ENCODE measurements at regions not wholly inside any gene's neighbourhood (a gene's known extent, or its start where the extent isn't known, plus 50 kb on each side); places are given as distances from the start of the nearest gene placed in this dataset.
"Not testable (repeated sequence)": the region's sequence is repeated elsewhere in the genome, so short reads cannot be mapped to it uniquely, and the experiment has no call there.

DNA sequence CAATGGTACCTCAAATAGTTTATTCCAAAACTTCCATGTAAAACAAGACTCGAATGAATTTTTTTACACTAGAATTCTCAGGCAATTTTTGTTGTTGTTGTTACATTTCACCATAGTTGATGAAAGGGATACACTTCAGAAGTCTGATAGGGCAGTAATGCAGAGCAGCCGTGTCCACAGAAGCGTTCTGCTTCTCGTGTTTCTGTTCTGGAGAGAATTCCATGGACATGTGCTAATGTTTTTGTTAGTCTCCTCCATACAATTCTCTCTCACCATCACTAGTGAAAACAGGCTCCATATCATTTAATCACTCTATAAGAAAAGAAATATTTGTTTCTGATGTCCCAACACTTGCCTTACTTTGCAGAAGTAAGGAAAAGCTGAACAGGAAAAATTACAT, 606.1 kb downstream of the SLC16A7 start:
- DNase-seq, result no peak

DNA sequence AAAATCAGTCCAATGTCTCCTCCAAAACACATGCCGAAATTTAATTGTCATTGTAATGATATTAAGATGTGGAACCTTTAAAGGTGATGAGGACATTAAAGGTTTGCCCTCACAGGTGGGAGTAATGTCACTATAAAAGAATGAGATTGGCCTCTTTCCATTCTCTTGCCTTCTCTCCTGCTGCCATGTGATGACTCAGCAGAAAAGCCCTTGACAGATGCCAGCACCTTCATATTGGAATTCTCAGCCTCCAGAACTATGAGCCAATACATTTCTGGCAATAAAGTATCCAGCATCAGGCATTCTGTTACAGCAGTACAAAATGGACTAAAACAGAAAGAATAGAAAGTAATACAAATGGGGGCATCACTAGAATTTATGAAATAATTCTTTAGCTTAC, 609.7 kb downstream of the SLC16A7 start:
- DNase-seq, result no peak

DNA sequence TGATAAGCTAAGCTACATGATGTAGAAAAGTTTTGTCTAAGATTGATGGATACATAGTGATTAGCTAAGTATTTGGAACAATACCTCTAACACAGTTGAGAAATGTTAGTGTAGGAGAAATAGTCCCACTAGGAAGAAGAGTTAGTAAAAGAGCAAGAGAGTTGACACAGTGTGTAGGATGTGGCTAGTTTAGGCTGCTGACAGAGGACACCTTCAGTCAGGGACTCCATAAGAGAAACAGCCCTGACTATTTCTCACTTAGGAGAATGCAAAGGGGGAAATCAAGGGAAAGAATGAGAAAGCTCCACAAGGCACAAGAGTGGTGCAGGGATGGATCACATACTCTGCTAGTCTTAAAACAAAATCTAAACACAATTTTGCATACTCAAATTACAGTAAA, 613.7 kb downstream of the SLC16A7 start:
- DNase-seq, result no peak

DNA sequence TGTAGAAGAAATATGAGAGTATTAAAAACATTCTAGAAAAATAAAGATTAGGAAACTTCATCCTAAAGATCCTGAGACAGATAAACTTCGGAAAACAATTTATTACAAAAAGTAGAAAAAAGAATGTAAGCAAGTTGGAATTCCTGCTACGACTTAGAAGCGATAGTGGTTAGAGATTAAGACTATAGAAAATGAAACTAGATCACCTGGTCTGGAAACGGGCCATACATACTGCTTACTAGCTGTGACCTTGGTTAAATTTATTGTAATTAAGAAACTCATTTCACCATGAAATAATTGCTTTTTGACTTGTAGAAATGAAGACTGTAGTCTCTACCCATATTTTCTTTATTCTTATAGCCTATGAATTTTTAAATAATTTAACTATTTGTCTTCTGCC, 614.1 kb downstream of the SLC16A7 start:
- no peak for DNase-seq

DNA sequence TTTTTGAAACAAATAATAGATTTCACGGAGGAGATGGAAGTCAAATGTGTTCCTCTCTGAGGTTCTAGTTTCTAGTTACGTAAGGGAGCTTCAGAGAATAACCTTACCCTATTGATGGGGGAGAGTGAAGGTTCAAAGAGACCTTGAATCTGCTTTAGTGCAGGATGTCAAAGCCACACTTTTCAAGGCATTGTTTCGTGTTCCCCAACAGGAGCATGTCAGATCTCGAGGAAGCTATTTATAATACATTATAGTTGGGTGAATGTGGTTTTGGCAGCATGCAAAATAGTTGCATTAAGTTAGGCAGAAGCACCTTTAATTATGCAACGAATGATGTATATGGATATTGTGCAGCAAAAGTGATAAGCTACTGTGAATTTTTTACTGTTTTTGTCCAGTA, 614.9 kb downstream of the SLC16A7 start:
- DNase-seq, result no peak

DNA sequence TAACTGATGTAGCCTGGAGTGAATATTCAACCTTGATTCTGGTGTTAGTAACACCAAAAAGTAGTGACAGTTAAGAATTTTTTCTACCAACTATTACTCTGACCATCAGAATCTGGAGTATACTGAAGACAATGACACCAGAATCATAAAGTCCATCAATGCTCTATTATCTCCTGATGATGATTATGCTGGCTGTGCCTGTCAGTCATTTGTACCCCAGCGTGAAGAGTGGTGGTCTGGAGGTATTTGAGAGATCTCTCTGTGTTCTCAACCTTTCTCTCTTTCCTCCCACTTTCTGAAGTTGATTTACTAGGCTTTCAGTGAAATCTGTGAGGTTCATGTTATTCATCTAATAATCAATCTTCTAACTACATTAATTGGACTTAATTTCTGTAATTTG, 615.4 kb downstream of the SLC16A7 start:
- no peak for DNase-seq

DNA sequence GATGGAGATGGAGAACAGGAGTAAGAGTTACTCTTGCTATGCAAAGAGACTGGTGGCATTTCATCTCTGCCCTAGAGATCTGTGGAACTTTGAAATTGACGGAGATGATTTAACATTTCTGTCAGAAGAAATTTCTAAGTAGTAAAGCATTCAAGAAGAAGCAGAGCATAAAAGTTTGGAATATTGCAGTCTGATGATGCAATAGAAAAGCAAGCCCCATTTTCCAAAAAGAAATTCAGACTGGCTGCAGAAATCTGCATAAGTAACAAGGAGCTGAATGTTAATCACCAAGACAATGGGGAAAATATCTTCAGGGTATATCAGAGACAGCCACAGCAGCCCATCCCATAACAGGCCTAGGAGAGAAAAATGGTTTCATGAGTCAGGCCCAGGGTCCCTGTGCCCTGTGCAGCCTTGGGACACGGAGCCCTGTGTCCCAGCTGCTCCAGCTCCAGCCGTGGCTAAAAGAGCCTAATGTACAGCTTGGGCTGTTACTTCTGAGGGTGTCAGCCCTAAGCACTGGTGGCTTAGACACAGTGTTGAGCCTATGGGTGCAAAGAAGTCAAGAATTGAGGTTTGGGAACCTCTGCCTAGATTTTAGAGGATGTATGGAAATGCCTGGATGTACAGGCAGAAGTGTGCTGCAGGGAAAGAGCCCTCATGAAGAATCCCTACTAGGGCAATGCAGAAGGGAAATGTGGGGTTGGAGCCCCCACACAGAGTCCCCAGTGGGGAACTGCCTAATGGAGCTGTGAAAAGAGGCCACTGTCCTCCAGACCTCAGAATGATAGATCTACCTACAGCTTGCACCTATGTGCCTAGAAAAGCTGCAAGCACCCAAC, 616.6 kb downstream of the SLC16A7 start:
- DNase-seq, result no peak

DNA sequence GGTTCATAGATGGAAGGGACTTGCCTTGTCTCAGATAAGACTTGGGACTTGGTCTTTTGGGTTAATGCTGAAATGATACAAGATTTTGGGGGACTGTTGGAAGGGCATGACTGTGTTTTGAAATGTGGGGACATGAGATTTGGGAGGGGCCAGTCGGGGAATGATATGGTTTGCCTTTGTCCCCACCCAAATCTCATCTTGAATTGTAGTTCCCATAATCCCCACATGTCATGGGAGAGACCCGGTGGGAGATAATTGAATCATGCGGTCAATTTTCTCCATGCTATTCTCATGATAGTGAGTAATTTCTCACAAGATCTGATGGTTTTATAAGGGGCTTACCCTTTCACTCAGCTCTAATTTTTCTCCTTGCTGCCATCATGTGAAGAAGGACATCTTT, 617.4 kb downstream of the SLC16A7 start:
- not testable (repeated sequence) for DNase-seq

DNA sequence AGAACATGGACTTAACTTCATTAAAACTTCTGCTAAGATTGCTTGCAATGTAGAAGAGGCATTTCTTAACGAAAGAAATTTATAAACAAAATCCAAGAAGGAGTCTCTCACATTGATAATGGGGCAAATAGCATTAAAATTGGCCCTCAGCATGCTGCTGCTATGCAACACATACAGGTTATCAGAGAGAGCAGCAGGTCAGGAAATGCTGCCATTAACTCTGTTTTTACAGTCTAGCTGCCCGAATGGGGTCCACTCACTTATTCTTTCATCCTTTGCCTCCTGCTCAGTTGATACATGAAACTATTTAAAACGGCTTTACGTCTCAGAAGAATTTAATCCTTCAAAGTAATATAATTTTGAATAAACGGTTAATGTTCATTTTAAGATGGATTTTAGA, 620.4 kb downstream of the SLC16A7 start:
- no peak for DNase-seq

DNA sequence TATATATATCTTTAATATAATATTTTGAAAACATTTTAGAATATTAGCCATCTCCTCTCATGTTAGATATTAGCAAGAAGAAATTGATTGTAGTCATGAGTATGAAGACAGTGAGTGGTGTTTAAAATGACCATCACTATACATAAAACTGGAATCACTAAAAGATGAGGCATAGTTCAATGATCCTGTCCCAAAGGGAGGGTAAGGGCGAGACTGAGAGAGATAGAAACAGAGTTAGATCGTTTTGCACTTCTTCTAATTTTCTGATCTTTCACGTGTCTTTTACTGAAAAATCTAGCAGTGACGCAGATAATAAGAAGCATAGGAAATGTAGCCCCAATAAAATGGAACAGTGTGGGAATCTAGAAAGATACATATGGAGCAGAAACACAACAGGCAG, 627.4 kb downstream of the SLC16A7 start:
- no peak for DNase-seq

DNA sequence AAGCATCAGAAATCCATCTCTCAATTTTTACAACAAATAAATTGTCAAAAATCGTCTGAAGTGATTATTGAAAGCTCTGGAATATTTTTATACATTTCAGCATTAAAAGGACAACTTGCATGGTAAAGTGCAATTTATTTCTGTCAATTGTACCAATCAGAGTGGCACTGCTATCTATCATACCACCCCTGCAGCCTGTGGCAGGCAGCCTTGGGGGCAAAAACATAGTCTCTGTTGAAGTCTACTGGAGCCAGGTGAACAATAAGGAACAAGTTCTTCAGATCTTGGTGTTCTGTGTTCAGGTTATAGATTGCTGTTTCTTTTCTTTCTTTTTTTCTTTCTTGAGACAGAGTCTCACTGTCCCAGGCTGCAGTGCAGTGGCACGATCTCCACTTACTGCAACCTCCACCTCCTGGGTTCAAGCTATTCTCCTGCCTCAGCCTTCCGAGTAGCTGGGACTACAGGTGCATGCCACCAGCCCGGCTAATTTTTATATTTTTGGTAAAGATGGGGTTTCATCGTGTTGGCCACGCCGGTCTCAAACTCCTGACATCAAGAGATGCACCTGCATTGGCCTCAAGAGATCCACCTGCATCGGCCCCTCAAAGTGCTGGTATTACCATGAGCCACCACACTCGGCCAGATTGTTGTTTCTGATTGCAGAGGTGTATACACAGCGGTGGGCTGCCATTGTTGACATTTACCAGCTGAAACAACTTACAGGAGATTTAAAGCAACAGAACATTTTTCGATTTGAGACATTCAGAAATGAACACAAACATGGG, 629.6 kb downstream of the SLC16A7 start:
- DNase-seq, result no peak

DNA sequence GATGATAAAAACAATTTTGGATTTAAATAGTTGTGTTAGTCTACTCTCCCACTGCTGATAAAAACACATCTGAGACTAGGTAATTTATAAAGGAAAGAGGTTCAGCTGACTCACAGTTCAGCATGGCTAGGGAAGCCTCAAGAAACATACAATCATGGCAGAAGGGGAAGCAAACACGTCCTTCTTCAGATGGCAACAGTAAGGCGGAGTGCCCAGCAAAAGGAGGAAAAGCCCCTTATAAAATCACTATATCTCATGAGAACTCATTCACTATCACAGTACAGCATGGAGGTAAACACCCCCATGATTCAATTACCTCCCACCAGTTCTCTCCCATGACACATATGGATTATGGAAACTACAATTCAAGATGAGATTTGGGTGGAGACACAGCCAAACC, 632.1 kb downstream of the SLC16A7 start:
- no peak for DNase-seq

DNA sequence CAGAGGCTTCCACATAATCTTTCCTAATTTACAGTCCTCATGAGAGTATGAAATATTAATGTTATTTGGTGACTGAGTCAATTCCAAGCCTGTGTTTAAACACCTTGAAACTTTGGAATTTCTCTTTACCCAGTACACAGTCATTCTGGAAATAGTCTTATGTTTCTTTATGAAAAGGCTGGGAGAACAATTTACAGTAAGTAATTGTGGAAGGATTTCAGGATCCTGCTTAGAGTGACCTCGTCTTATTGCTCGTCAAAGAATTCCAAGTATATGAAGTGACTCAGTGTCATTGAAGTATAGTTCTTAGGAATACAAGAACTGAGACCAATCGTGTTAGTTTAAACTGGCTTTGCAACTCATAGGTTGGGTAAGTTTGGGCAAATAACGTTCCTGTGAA, 634.2 kb downstream of the SLC16A7 start:
- no peak for DNase-seq

DNA sequence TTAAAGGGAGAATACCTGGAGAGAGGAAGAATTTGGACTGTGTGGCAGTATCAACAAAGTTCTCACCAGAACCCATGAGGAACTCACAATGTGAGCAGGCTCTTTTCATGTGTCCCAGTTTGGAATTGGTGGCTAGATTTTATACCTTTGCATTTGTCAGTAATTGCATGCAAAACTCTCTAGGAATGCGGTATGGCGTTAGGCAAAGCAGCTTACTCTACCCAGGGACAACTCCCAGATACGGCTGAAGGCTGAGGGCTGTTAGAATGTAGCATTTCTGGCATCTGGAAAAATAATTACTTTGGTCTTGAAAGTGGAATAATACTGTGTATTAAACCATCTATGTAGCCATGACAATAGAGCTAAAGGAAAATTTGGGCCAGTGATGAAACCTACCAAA, 635.5 kb downstream of the SLC16A7 start:
- DNase-seq, result no peak

DNA sequence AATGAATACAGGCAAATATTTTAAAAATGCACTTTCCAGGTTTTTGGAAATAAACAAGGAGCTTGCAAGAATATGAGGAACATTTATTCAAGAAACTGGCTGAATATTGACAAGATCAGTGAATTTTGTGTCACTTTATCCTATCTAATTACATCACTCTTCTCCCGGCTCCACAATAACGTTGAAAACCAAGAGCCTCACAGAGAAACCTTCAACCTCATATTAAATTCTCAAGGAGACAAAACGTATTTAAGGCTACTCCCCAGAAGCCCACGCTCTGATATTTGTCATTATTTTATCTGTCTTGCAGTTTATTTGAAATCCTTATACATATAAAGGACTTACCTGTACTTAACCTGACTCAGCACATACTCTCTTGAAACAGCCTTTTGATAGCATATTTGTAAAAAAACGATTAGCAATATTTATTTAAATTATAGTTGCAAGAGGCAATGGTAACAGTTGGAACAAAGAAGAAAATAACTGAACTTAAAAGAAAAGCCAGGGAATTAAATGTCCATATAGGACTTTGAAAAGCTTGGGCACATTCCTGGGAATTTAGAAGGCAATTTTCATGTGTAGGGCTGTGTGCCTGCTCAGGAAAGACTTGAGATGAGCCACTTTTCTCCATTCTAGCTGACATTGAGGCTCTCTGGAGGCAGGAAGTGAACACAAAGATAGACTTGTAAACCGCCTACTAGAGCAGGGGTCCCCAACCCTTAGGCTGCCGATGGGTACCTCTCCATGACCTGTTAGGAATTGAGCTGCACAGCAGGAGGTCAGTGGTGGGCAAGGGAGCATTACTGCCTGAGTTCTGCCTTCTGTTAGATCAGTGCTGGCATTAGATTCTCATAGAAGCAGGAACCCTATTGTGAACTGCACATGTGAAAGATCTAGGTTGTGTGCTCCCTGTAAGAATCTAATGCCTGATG, 636.4 kb downstream of the SLC16A7 start:
- no peak for DNase-seq

DNA sequence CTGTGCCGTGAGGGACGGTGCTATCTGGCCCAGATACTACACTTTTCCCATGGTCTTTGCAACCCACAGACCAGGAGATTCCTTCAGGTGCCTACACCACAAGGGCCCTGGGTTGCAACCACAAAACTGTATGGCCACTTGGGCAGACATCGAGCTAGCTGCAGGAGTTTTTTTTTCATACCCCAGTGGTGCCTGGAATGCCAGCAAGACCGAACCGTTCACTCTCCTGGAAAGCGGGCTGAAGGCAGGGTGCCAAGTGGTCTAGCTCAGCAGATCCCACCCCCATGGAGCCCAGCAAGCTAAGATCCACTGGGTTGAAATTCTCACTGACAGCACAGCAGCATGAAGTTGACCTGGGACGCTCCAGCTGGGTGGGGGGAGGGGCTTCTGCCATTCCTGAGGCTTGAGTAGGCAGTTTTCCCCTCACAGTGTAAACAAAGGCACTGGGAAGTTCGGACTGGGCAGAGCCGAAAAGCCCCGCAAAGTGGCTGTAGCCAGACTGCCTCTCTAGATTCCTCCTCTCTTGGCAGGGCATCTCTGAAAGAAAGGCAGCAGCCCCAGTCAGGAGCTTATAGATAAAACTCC, 638.9 kb downstream of the SLC16A7 start:
- not testable (repeated sequence) for DNase-seq

DNA sequence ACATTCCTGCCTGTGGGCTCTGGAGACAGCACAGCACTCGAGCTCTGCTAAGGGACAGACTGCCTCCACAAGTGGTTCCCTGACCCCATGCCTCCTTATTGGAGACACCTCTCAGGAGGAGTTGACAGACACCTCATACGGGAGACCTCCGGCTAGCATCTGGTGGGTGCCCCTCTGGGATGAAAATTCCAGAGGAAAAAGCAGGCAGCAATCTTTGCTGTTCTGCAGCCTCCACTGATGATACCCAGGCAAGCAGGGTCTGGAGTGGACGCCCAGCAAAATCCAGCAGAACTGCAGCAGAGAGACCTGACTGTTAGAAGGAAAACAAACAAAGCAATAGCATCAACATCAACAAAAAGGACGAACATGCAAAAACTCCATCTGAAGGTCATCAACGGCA, 639.4 kb downstream of the SLC16A7 start:
- DNase-seq, result no peak

DNA sequence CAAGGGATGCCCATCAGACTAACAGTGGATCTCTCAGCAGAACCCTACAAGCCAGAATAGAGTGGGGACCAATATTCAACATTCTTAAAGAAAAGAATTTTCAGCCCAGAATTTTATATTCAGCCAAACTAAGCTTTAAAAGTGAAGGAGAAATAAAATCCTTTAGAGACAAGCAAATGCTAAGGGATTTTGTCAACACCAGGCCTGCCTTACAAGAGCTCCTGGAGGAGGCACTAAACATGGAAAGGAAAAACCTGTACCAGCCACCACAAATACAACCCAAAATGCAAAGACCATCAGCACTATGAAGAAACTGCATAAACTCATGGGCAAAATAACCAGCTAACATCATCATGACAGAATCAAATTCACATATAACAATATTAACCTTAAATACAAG, 640.6 kb downstream of the SLC16A7 start:
- DNase-seq, result not testable (repeated sequence)

DNA sequence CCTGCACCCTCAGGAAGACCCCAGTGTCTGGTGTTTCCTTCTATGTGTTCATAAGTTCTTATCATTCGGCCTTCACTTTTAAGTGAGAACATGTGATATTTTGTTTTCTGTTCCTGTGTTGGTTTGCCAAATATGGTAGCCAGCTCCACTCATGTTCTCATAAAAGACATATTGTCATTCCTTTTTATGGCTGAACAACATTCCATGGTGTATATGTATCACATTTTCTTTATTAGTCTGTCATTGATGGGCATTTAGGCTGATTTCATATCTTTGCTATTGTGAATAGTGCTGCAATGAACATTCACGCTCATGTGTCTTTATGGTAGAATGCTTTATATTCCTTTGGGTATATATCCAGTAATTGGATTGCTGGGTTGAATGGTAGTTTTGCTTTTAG, 645.1 kb downstream of the SLC16A7 start:
- no peak for DNase-seq

DNA sequence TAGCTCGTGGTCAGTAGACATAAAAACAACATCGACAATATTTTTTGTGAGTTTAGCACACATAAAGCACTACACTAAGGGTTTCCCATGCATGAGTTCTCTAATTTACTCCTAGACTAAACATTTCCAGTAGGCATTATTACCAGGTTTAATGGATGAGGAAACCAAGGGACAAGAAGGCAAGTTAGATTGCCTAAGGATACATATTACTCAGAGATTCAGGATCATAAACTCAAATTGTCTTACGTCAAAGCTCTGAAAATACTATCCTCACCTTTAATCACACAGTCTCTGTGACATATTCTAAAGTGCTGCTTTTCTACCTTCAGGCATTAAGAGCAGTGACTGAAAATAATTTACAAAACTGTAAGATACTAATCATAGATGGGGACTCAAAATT, 655.3 kb downstream of the SLC16A7 start:
- DNase-seq, result no peak

DNA sequence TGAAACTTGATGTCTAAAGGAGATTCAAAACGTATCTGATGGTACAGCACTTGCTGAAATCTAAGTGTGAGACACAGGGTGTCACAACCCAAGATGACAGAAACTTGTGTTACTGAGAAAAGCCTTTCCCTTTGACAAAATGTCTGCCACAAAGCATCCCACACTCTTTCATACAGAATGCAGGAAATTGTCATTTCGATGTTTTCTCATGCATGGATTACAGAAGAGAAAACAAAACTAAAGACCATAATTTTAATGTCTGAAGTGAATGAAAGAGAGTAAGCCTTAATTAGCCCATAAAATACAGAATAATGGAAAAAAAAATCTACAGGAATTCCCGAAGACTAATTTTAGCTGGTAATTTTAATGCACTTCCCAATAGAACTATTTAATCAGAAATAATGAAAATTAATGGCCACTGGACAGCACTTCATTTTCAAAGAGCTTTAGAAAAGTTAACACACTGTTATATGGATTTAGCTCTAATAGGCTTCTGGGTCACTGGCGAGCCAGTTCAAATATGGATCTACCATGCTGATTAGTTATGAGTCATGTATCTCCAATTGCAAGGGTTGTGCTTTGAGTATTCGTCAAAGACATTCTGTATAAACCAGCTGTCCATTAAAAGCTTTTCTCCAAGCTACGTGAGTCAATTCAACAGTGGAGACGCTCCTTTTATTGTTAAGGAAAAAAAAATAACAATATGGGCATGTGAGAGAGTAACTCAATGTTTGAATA, 656.7 kb downstream of the SLC16A7 start:
- no peak for DNase-seq

DNA sequence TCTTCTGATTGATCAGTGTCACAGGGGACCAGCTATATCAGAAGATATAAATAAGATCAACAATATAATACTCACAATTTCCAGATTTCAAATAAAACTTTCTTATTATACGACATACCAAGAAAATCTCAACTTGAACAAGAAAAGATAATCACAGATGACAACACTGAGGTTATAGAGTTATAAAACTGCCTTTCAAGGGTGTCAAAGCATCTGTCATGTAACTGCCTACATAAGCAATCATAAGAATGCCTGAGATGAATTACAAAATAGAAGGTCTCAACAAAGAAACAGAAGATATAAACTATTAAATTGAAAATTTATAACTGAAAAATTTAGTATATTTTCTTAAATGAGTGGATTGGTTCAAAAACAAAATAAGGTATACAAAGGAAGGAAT, 659.2 kb downstream of the SLC16A7 start:
- no peak for DNase-seq

Data from NCI-H187 (cell line).